SK-N-SH (cell line): ENCODE measurements at regions not wholly inside any gene's neighbourhood (a gene's known extent, or its start where the extent isn't known, plus 50 kb on each side); places are given as distances from the start of the nearest gene placed in this dataset.
"Not testable (repeated sequence)": the region's sequence is repeated elsewhere in the genome, so short reads cannot be mapped to it uniquely, and the experiment has no call there.

Source experiments
- CTCF ChIA-PET: fragments of 300-600, 350-600 bp; formaldehyde crosslinking; extraction: SDS; loops from one replicate; lab custom pipeline; 2021; lab: Yijun Ruan, JAX
- POLR2A ChIA-PET: fragments of 350-600 bp; sonication (Branson Sonifier 250); formaldehyde crosslinking; extraction: SDS; loops from one replicate; lab custom pipeline; 2020; ENCODE audit warnings: antibody characterized with exemption, inconsistent platforms; lab: Yijun Ruan, JAX
- DNase-seq: peaks from one replicate; pipeline ENCODE4 v3.0.0; 2012
- H2AFZ ChIP-seq: fragments of 200-600 bp; sonication (generic); 2 replicates; pipeline ENCODE4 v1.8.1; 2016; ENCODE audit warnings: antibody characterized with exemption, mild to moderate bottlenecking, low read depth
- H3F3A ChIP-seq: fragments of 200-600 bp; sonication (generic); replicated peaks from 2 replicates; pipeline ENCODE3; 2016; ENCODE audit warnings: antibody characterized with exemption, mild to moderate bottlenecking; ENCODE audit not compliant: insufficient read depth
- H3K27ac ChIP-seq, 2 experiments: fragments of 200-500 bp in 1 of 2; fragments of 200-600 bp in 1 of 2; sonication (Bioruptor generic) in 1 of 2; sonication (generic), shearing (Covaris generic) in 1 of 2; 2 replicates each; pipeline versions ENCODE4 v1.5.1 to v1.6.1; 2014 to 2016; ENCODE audit warnings: low read depth in 2 of 2, inconsistent platforms in 1 of 2, low read length in 1 of 2, mild to moderate bottlenecking in 1 of 2, mixed read lengths in 1 of 2
- H3K27me3 ChIP-seq: fragments of 200-600 bp; sonication (generic), shearing (Covaris generic); 2 replicates; pipeline ENCODE4 v1.6.1; 2016; ENCODE audit warnings: mixed run types; ENCODE audit not compliant: insufficient read depth
- H3K36me3 ChIP-seq, 2 experiments: fragments of 200-500 bp in 1 of 2; fragments of 200-600 bp in 1 of 2; sonication (Bioruptor generic) in 1 of 2; sonication (generic) in 1 of 2; replicated peaks in 1 of 2; 2 replicates each; pipeline versions ENCODE3 to v1.5.1; 2014 to 2016; ENCODE audit warnings: low read length in 1 of 2, mild to moderate bottlenecking in 1 of 2; ENCODE audit not compliant: insufficient read depth in 2 of 2, control insufficient read depth in 1 of 2
- H3K4me1 ChIP-seq, 2 experiments: fragments of 200-500 bp in 1 of 2; fragments of 200-600 bp in 1 of 2; sonication (Bioruptor generic) in 1 of 2; sonication (generic), shearing (Covaris generic) in 1 of 2; 2 replicates each; pipeline versions ENCODE4 v1.5.1 to v1.6.1; 2014 to 2016; ENCODE audit warnings: low read depth in 1 of 2, low read length in 1 of 2, mixed run types in 1 of 2; ENCODE audit not compliant: insufficient read depth in 2 of 2, control insufficient read depth in 1 of 2
- H3K4me2 ChIP-seq: fragments of 200-600 bp; sonication (generic), shearing (Covaris generic); 2 replicates; pipeline ENCODE4 v1.6.1; 2017; ENCODE audit warnings: mixed run types
- H3K4me3 ChIP-seq, 2 experiments: fragments of 200-500 bp in 1 of 2; fragments of 200-600 bp in 1 of 2; sonication (Bioruptor generic) in 1 of 2; sonication (generic), shearing (Covaris generic) in 1 of 2; 2 replicates each; pipeline versions ENCODE4 v1.5.1 to v1.8.1; 2014 to 2016; ENCODE audit warnings: low read depth in 2 of 2, inconsistent platforms in 1 of 2, low read length in 1 of 2, mild to moderate bottlenecking in 1 of 2, mixed read lengths in 1 of 2, moderate library complexity in 1 of 2
- H3K79me2 ChIP-seq: fragments of 200-600 bp; sonication (generic); 2 replicates; pipeline ENCODE4 v1.8.1; 2017; ENCODE audit warnings: mild to moderate bottlenecking; ENCODE audit not compliant: insufficient read depth
- H3K9ac ChIP-seq: fragments of 200-600 bp; sonication (generic); 2 replicates; pipeline ENCODE4 v1.6.1; 2017; ENCODE audit warnings: mixed run types
- H3K9me2 ChIP-seq: fragments of 200-600 bp; sonication (generic); 2 replicates; pipeline ENCODE4 v1.6.1; 2017; ENCODE audit warnings: mixed run types
- H3K9me3 ChIP-seq: fragments of 200-600 bp; sonication (generic); 2 replicates; pipeline ENCODE4 v1.6.1; 2017; ENCODE audit warnings: mixed run types, mild to moderate bottlenecking, moderate library complexity
- H4K20me1 ChIP-seq: fragments of 200-600 bp; sonication (generic); 2 replicates; pipeline ENCODE4 v1.6.1; 2017; ENCODE audit warnings: mild to moderate bottlenecking, mixed run types; ENCODE audit not compliant: insufficient read depth
- CHD2 ChIP-seq: fragments of 150-350 bp; IDR thresholded peaks from 2 replicates; pipeline ENCODE4 v1.6.1; 2018; ENCODE audit warnings: low read length; ENCODE audit not compliant: partially characterized antibody
- EP300 ChIP-seq, 2 experiments: IDR thresholded peaks; 2 replicates each; pipeline versions ENCODE4 v1.4.0 to v1.6.1; 2012; ENCODE audit warnings: borderline replicate concordance in 1 of 2, low read depth in 1 of 2, low read length in 1 of 2
- EZH2phosphoT487 ChIP-seq: fragments of 200-600 bp; sonication (generic); IDR thresholded peaks from 2 replicates; pipeline ENCODE4 v1.6.1; 2017; ENCODE audit warnings: low read depth, mixed run types, mild to moderate bottlenecking, antibody characterized with exemption, moderate library complexity, borderline replicate concordance
- FOXJ3 ChIP-seq: sonication (generic); formaldehyde crosslinking; IDR thresholded peaks from 2 replicates; pipeline ENCODE4 v1.5.1; 2020; ENCODE audit warnings: mild to moderate bottlenecking, missing genetic modification reagents
- FOXM1 ChIP-seq: IDR thresholded peaks from 2 replicates; pipeline ENCODE4 v1.4.0; 2012; ENCODE audit warnings: low read depth, mild to moderate bottlenecking
- GATA2 ChIP-seq: sonication (generic); formaldehyde crosslinking; IDR thresholded peaks from 2 replicates; pipeline ENCODE4 v1.5.0; 2020; ENCODE audit warnings: mild to moderate bottlenecking, missing genetic modification reagents
- IRF3 ChIP-seq: fragments of 150-350 bp; IDR thresholded peaks from 2 replicates; pipeline ENCODE4 v1.6.1; 2016; ENCODE audit warnings: mild to moderate bottlenecking, low read depth, low read length
- JUND ChIP-seq: IDR thresholded peaks from 2 replicates; pipeline ENCODE4 v1.4.0; 2012
- RAD21 ChIP-seq: IDR thresholded peaks from 2 replicates; pipeline ENCODE4 v1.6.1; 2012; ENCODE audit warnings: mild to moderate bottlenecking, low read length
- RCOR1 ChIP-seq: fragments of 150-350 bp; IDR thresholded peaks from 2 replicates; pipeline ENCODE4 v1.6.1; 2017; ENCODE audit warnings: antibody characterized with exemption, low read length
- REST ChIP-seq: IDR thresholded peaks from 2 replicates; pipeline ENCODE4 v1.6.1; 2012; ENCODE audit warnings: mild to moderate bottlenecking, low read depth, low read length, moderate library complexity
- TAF1 ChIP-seq: IDR thresholded peaks from 2 replicates; pipeline ENCODE4 v1.6.1; 2012; ENCODE audit warnings: low read depth, mild to moderate bottlenecking, low read length, moderate library complexity, borderline replicate concordance
- TEAD4 ChIP-seq: IDR thresholded peaks from 2 replicates; pipeline ENCODE4 v1.4.0; 2012; ENCODE audit warnings: mild to moderate bottlenecking, borderline replicate concordance; ENCODE audit not compliant: insufficient read depth
- YY1 ChIP-seq: IDR thresholded peaks from 2 replicates; pipeline ENCODE4 v1.4.0; 2012; ENCODE audit warnings: low read depth, mild to moderate bottlenecking
- WGBS: methylation state at CpG from one replicate; pipeline ENCODE4 v1.1.6; 2017; ENCODE audit warnings: low lambda C conversion rate; 5-methylcytosine and 5-hydroxymethylcytosine counted together

- Histone ChIP-seq H3K9me3 (no peaks in the 10 kb centered on the region), H3K27ac (no peak overlapping the region), H3K4me2 (no peak overlapping the region), H3K4me1 (no peaks in the 10 kb centered on the region; a peak in 1 of 4 replicates), H3F3A (no peaks in the 10 kb centered on the region), H3K36me3 (no peaks in the 10 kb centered on the region), H4K20me1 (no peaks in the 10 kb centered on the region), H2AFZ (no peak overlapping the region), H3K9ac (no peak overlapping the region), H3K79me2 (no peaks in the 10 kb centered on the region), H3K4me3 (no peak overlapping the region), H3K27me3 (no peaks in the 10 kb centered on the region), H3K9me2 (no peaks in the 10 kb centered on the region)
- ChIA-PET POLR2A (no interaction called here), CTCF (no interaction called here)
- no peak for DNase-seq
- TF ChIP-seq JUND = no peak
- TF ChIP-seq TAF1 = no peak
- no peak for TF ChIP-seq RAD21
- no peak for TF ChIP-seq TEAD4
- no peak for TF ChIP-seq FOXJ3
- no peak for TF ChIP-seq FOXM1
- TF ChIP-seq REST = no peak
- no peak for TF ChIP-seq EP300 (IDR thresholded peaks at IDR 0.05; ENCODE audit: borderline replicate concordance in 1 of 2, low read depth in 1 of 2, low read length in 1 of 2)
Observed at GRCh38 chr1:187847531-187847930, 1018.8 kb downstream of the PLA2G4A start.

GRCh38 chr1:187848321-187848720, 1019.6 kb downstream of the PLA2G4A start:
- Histone ChIP-seq H3K79me2 (no peaks in the 10 kb centered on the region), H4K20me1 (no peaks in the 10 kb centered on the region), H3K4me3 (no peak overlapping the region), H3K4me1 (no peaks in the 10 kb centered on the region; a peak in 1 of 4 replicates), H3F3A (no peaks in the 10 kb centered on the region), H2AFZ (no peak overlapping the region), H3K27ac (no peak overlapping the region), H3K9me3 (no peaks in the 10 kb centered on the region), H3K36me3 (no peaks in the 10 kb centered on the region), H3K27me3 (no peaks in the 10 kb centered on the region), H3K4me2 (no peak overlapping the region), H3K9me2 (no peaks in the 10 kb centered on the region), H3K9ac (no peak overlapping the region)
- no peak for DNase-seq
- POLR2A ChIA-PET = no interaction called here
- no peak for TF ChIP-seq GATA2 (CRISPR knock-in tag)
- no peak for TF ChIP-seq EZH2phosphoT487
- no peak for TF ChIP-seq FOXM1
- TF ChIP-seq IRF3 = no peak
- TF ChIP-seq CHD2 = no peak
- no peak for TF ChIP-seq RCOR1
- no peak for TF ChIP-seq RAD21
- no peak for TF ChIP-seq YY1
- 69% methylated on average over 3 of the region's 3 CpGs for WGBS
- CTCF ChIA-PET = interaction anchor here (1.0 kb wide), 1 partner anchor 52 kb away, joined by 3 read pairs; no protein-coding TSS in a partner anchor

- H2AFZ ChIP-seq, H3K9ac ChIP-seq, H3K27ac ChIP-seq, POLR2A ChIA-PET, H3K4me1 ChIP-seq, H3K79me2 ChIP-seq, H3F3A ChIP-seq, DNase-seq, H3K4me2 ChIP-seq, H3K27me3 ChIP-seq, H4K20me1 ChIP-seq, H3K36me3 ChIP-seq, H3K9me3 ChIP-seq, CTCF ChIA-PET, H3K4me3 ChIP-seq, H3K9me2 ChIP-seq: not testable (repeated sequence)
- WGBS = 89% methylated on average over 15 of the region's 26 CpGs
Observed at GRCh38 chr1:187850146-187850545, 1021.4 kb downstream of the PLA2G4A start.
